ENCODE measurements at regions not wholly inside any gene's neighbourhood (a gene's known extent, or its start where the extent isn't known, plus 50 kb on each side); places are given as distances from the start of the nearest gene placed in this dataset.

GRCh38 chr2:11939523-11939922, 193.1 kb downstream of the LPIN1 start:
- TF ChIP-seq, protein P1, sequence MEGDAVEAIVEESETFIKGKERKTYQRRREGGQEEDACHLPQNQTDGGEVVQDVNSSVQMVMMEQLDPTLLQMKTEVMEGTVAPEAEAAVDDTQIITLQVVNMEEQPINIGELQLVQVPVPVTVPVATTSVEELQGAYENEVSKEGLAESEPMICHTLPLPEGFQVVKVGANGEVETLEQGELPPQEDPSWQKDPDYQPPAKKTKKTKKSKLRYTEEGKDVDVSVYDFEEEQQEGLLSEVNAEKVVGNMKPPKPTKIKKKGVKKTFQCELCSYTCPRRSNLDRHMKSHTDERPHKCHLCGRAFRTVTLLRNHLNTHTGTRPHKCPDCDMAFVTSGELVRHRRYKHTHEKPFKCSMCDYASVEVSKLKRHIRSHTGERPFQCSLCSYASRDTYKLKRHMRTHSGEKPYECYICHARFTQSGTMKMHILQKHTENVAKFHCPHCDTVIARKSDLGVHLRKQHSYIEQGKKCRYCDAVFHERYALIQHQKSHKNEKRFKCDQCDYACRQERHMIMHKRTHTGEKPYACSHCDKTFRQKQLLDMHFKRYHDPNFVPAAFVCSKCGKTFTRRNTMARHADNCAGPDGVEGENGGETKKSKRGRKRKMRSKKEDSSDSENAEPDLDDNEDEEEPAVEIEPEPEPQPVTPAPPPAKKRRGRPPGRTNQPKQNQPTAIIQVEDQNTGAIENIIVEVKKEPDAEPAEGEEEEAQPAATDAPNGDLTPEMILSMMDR (IDR thresholded peaks at IDR 0.05): no peak
- no peak for TF ChIP-seq POLR2A (IDR thresholded peaks at IDR 0.05)
